Pancreas (tissue), 10 donors: ENCODE measurements at regions not wholly inside any gene's neighbourhood (a gene's known extent, or its start where the extent isn't known, plus 50 kb on each side); places are given as distances from the start of the nearest gene placed in this dataset.

Experiments
- ATAC-seq, 4 donors: fragments of 200-7000 bp; cut with Tn5 transposase; one replicate each; pipeline versions ENCODE4 v1.8.0 to v1.9.1; 2020; ENCODE audit warnings: mild to moderate bottlenecking in 4 of 4, moderate library complexity in 4 of 4
- DNase-seq, 6 donors: peaks; one replicate each; pipeline ENCODE4 v3.0.0-alpha.2; 2020
- FAIRE-seq: peaks from 2 replicates; lab custom pipeline; 2012; peaks lifted over from hg19 to GRCh38; lab: Jason Lieb, UNC
- H3K27ac ChIP-seq, 4 donors: fragments of 200-600 bp; sonication (generic); 1 replicate in 3 of 4; 2 replicates in 1 of 4; pipeline versions ENCODE4 v1.5.0 to v1.8.0; 2020
- H3K27me3 ChIP-seq, 4 donors: fragments of 200-600 bp; one replicate each; pipeline ENCODE4 v1.8.0; 2021
- H3K36me3 ChIP-seq, 3 donors: fragments of 200-600 bp; sonication (generic) in 1 of 3; one replicate each; pipeline versions ENCODE4 v1.5.0 to v1.8.0; 2020 to 2021
- H3K4me1 ChIP-seq, 3 donors: fragments of 200-600 bp; one replicate each; pipeline ENCODE4 v1.8.0; 2021
- H3K4me3 ChIP-seq, 4 donors: fragments of 200-600 bp; sonication (generic) in 2 of 4; one replicate each; pipeline versions ENCODE4 v1.5.0 to v1.8.0; 2020 to 2021
- H3K9me3 ChIP-seq, 4 donors: fragments of 200-600 bp; one replicate each; pipeline ENCODE4 v1.8.0; 2021
- CTCF ChIP-seq, 4 donors: fragments of 200-600 bp; sonication (generic) in 3 of 4; IDR thresholded peaks; one replicate each; pipeline versions ENCODE4 v1.5.0 to v1.8.0; 2021; ENCODE audit warnings: antibody characterized with exemption in 4 of 4
- WGBS, 2 donors: extraction: QIAGEN DNeasy Blood & Tissue Kit; methylation state at CpG; one replicate each; pipeline ENCODE4 v1.1.7; 2013; 5-methylcytosine and 5-hydroxymethylcytosine counted together
- intact Hi-C, 3 donors: fragments of 100-400 bp; cut with DNase I; formaldehyde crosslinking; loops; one replicate each; pipeline versions ENCODE4 v1.11.1 to v1.14.2; 2022
- donor health status: healthy with polysubstance abuse.
- donor health status: DM: no; HTN: no; CAD: no; lungs with moderate emphysema.
- donor health status: DM: no; HTN: no; CAD: no.
- donor health status: control.
- donor health status: control.
- donor health status: Bipolar disorder and iron deficiency.
- donor health status: DM: yes; HTN: yes; CAD: no.
- donor health status: DM: no; HTN: no; CAD: no.
- donor health status: DM: no; HTN: no; CAD: no.
- donor health status: DM: yes; HTN: yes; CAD: no.

- H3K27me3 ChIP-seq: no peaks in the 10 kb centered on the region
- WGBS, 2 donors: 21 to 35% methylated on average over 1 of the region's 1 CpG
Measured at GRCh38 chr3:55349851-55350250, 137.3 kb downstream of the WNT5A start.

GRCh38 chr3:55343486-55344357 is 143.4 kb downstream of the WNT5A start:
- Histone ChIP-seq H3K4me1 (no peaks in the 10 kb centered on the region), H3K36me3 (no peaks in the 10 kb centered on the region), H3K9me3 (no peaks in the 10 kb centered on the region), H3K27me3 (no peaks in the 10 kb centered on the region), H3K4me3 (no peak overlapping the region), H3K27ac (no peak overlapping the region)
- no peak for FAIRE-seq
- DNase-seq: no peak
- no peak for ATAC-seq
- intact Hi-C loops: no loop called here
- TF ChIP-seq CTCF (IDR thresholded peaks at IDR 0.05): no peak

More at GRCh38 chr3:55349851-55350250, 137.3 kb downstream of the WNT5A start:
- DNase-seq (no peak), FAIRE-seq (no peak), ATAC-seq (no peak)
- Histone ChIP-seq H3K4me1 (no peaks in the 10 kb centered on the region), H3K9me3 (no peaks in the 10 kb centered on the region), H3K27ac (no peak overlapping the region), H3K36me3 (no peaks in the 10 kb centered on the region), H3K4me3 (no peak overlapping the region)
- intact Hi-C loops: no loop called here
- TF ChIP-seq CTCF (IDR thresholded peaks at IDR 0.05): no peak

- FAIRE-seq (no peak), DNase-seq (no peak), ATAC-seq (no peak)
- Histone ChIP-seq H3K27ac (no peak overlapping the region), H3K4me1 (no peaks in the 10 kb centered on the region), H3K9me3 (no peaks in the 10 kb centered on the region), H3K4me3 (no peak overlapping the region), H3K36me3 (no peaks in the 10 kb centered on the region), H3K27me3 (no peaks in the 10 kb centered on the region)
- WGBS, 2 donors: 71 to 77% methylated on average over 3 of the region's 3 CpGs
- no peak for TF ChIP-seq CTCF (IDR thresholded peaks at IDR 0.05)
- intact Hi-C loops: no loop called here
Measured at GRCh38 chr3:55341502-55342031, 145.5 kb downstream of the WNT5A start.

- no peaks in the 10 kb centered on the region for H3K4me1 ChIP-seq
- H3K4me3 ChIP-seq: no peak overlapping the region
- DNase-seq (no peak), FAIRE-seq (no peak), ATAC-seq (no peak)
- no peaks in the 10 kb centered on the region for H3K9me3 ChIP-seq
- H3K27me3 ChIP-seq: no peaks in the 10 kb centered on the region
- intact Hi-C loops: no loop called here
- H3K27ac ChIP-seq: no peak overlapping the region
- no peak for TF ChIP-seq CTCF (IDR thresholded peaks at IDR 0.05)
- WGBS, 2 donors: 78 to 80% methylated on average over 4 of the region's 4 CpGs
- no peaks in the 10 kb centered on the region for H3K36me3 ChIP-seq
Measured at GRCh38 chr3:55339819-55340218, 147.3 kb downstream of the WNT5A start.

GRCh38 chr3:55339390-55339789 is 147.7 kb downstream of the WNT5A start:
- DNase-seq (no peak), FAIRE-seq (no peak), ATAC-seq (no peak)
- no peak for TF ChIP-seq CTCF (IDR thresholded peaks at IDR 0.05)
- intact Hi-C loops: no loop called here
- Histone ChIP-seq H3K27ac (no peak overlapping the region), H3K9me3 (no peaks in the 10 kb centered on the region), H3K4me3 (no peak overlapping the region), H3K36me3 (no peaks in the 10 kb centered on the region), H3K27me3 (no peaks in the 10 kb centered on the region), H3K4me1 (no peaks in the 10 kb centered on the region)
- WGBS, 2 donors: 77 to 79% methylated on average over 3 of the region's 3 CpGs
